Adrenal gland (tissue), 9 donors: ENCODE measurements at regions not wholly inside any gene's neighbourhood (a gene's known extent, or its start where the extent isn't known, plus 50 kb on each side); places are given as distances from the start of the nearest gene placed in this dataset.

Experiments
- DNase-seq, 7 donors: peaks; one replicate each; pipeline ENCODE4 v3.0.0-alpha.2; 2019 to 2020
- H3K27ac ChIP-seq, 5 donors: fragments of 200-600 bp; sonication (generic) in 4 of 5; 1 replicate in 3 of 5; 2 replicates in 2 of 5; pipeline versions ENCODE4 v1.5.1 to v1.8.0; 2016 to 2020; ENCODE audit warnings: mild to moderate bottlenecking in 1 of 5
- H3K27me3 ChIP-seq: fragments of 200-600 bp; 2 replicates; pipeline ENCODE4 v1.8.0; 2021
- H3K36me3 ChIP-seq, 2 donors: fragments of 200-600 bp; replicated peaks in 1 of 2; 1 replicate in 1 of 2; 2 replicates in 1 of 2; pipeline versions ENCODE4 v1.5.1 to v1.8.0; 2018 to 2022
- H3K4me1 ChIP-seq, 2 donors: fragments of 200-600 bp; replicated peaks in 1 of 2; 1 replicate in 1 of 2; 2 replicates in 1 of 2; pipeline versions ENCODE4 v1.5.1 to v1.8.0; 2018 to 2021
- H3K4me3 ChIP-seq, 4 donors: fragments of 200-600 bp; sonication (generic) in 3 of 4; one replicate each; pipeline ENCODE4 v1.5.1; 2016 to 2018
- H3K9me3 ChIP-seq, 3 donors: fragments of 200-600 bp; sonication (generic) in 1 of 3; replicated peaks in 1 of 3; 1 replicate in 2 of 3; 2 replicates in 1 of 3; pipeline versions ENCODE4 v1.5.1 to v1.8.0; 2016 to 2021
- CTCF ChIP-seq, 6 experiments: fragments of 450-650 bp in 4 of 6; fragments of 200-600 bp in 2 of 6; sonication (generic) in 1 of 6; IDR thresholded peaks; 1 replicate in 5 of 6; 2 replicates in 1 of 6; pipeline versions ENCODE4 v1.5.1 to v1.8.0; 2016 to 2021; ENCODE audit warnings: antibody characterized with exemption in 6 of 6, mild to moderate bottlenecking in 2 of 6, moderate library complexity in 1 of 6
- POLR2A ChIP-seq, 2 donors: fragments of 450-650 bp; IDR thresholded peaks; one replicate each; pipeline ENCODE4 v1.6.1; 2017; ENCODE audit warnings: antibody characterized with exemption in 2 of 2, mild to moderate bottlenecking in 2 of 2, moderate library complexity in 1 of 2
- WGBS, 4 donors: extraction: QIAGEN DNeasy Blood & Tissue Kit in 2 of 4; methylation state at CpG; one replicate each; pipeline versions ENCODE4 v1.1.5 to v1.1.7; 2013 to 2017; 5-methylcytosine and 5-hydroxymethylcytosine counted together
- intact Hi-C, 2 donors: fragments of 100-400 bp; cut with DNase I; formaldehyde crosslinking; loops; one replicate each; pipeline versions ENCODE4 v1.14.1 to v1.15.0; 2022 to 2023
- donor health status: healthy with polysubstance abuse.
- donor health status: Bipolar disorder and iron deficiency.
- donor health status: DM: yes; HTN: yes; CAD: no.
- donor health status: DM: no; HTN: no; CAD: no.
- donor health status: DM: no; HTN: no; CAD: no.

DNA sequence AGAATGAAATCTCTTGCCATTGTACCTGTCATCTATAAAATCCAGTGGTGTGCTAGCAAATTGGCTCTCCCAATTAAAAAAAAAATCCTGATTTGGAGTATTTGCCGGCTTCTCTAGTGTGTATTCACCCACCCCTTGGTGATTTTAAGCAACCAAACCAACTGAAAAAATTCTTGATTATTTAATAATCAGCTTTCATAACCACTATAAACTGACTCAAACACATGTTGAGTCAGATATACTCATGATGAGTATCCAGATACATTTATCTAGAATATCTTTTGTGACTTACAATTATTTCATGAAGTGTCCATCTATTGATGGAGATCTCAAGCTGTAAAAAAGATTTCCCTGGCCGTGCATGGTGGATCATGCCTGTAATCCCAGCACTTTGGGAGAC lies 205.4 kb downstream of the RASSF9 start:
- no peaks in the 10 kb centered on the region for H3K27me3 ChIP-seq
- WGBS, 4 donors: 84 to 95% (median 90%) methylated on average over 2 of the region's 2 CpGs
- no peak for TF ChIP-seq CTCF (IDR thresholded peaks at IDR 0.05)
- TF ChIP-seq POLR2A (IDR thresholded peaks at IDR 0.05): no peak
- H3K4me3 ChIP-seq: no peak overlapping the region
- intact Hi-C loops: no loop called here
- no peak for DNase-seq
- H3K9me3 ChIP-seq: no peaks in the 10 kb centered on the region
- no peak overlapping the region for H3K27ac ChIP-seq
- no peaks in the 10 kb centered on the region for H3K36me3 ChIP-seq
- H3K4me1 ChIP-seq: peaks cover 9 to 13% of the 10 kb centered on the region in 2 donors

GRCh38 chr12:85632390-85632789 lies 203.8 kb downstream of the RASSF9 start:
- WGBS, 4 donors: 12 to 25% (median 21%) methylated on average over 2 of the region's 2 CpGs
- no peaks in the 10 kb centered on the region for H3K9me3 ChIP-seq
- H3K4me3 ChIP-seq: no peak overlapping the region
- H3K27me3 ChIP-seq: no peaks in the 10 kb centered on the region
- no peak overlapping the region for H3K27ac ChIP-seq
- no peaks in the 10 kb centered on the region for H3K4me1 ChIP-seq
- no peaks in the 10 kb centered on the region for H3K36me3 ChIP-seq
- intact Hi-C loops: no loop called here
- DNase-seq: no peak
- TF ChIP-seq CTCF (IDR thresholded peaks at IDR 0.05) (no peak), POLR2A (IDR thresholded peaks at IDR 0.05) (no peak)

DNA sequence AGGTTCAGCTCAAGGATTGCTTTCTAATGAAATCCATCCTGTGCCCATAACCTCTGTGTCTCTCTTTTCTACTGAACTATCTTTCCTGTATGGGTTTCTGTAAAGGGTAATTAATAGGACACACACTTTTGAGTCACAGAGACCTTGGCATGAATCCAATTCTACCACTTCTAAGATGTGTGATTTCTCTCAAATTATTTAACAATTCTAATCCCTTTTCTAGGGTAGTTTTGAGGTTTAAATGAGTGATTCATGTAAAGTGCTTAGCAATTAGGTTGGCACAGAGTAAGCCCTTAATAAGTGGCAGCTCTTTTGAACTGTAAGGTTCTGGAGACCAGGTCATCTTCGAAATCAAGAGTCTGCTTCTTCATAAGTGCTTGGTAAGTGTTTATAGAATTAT lies 202.7 kb downstream of the RASSF9 start:
- H3K9me3 ChIP-seq: no peaks in the 10 kb centered on the region
- H3K4me1 ChIP-seq: no peaks in the 10 kb centered on the region
- TF ChIP-seq POLR2A (IDR thresholded peaks at IDR 0.05): no peak
- TF ChIP-seq CTCF (IDR thresholded peaks at IDR 0.05): no peak
- no peak overlapping the region for H3K27ac ChIP-seq
- H3K36me3 ChIP-seq: no peaks in the 10 kb centered on the region
- H3K27me3 ChIP-seq: no peaks in the 10 kb centered on the region
- intact Hi-C loops: no loop called here
- DNase-seq: no peak
- 64 to 95% (median 84%) methylated on average over 1 of the region's 1 CpG for WGBS, 4 donors
- no peak overlapping the region for H3K4me3 ChIP-seq

- TF ChIP-seq CTCF (IDR thresholded peaks at IDR 0.05) (no peak), POLR2A (IDR thresholded peaks at IDR 0.05) (no peak)
- intact Hi-C loops: no loop called here
- H3K4me1 ChIP-seq: peaks cover 0 to 3% of the 10 kb centered on the region in 2 donors
- WGBS, 4 donors: 59 to 72% (median 64%) methylated on average over 2 of the region's 2 CpGs
- no peaks in the 10 kb centered on the region for H3K36me3 ChIP-seq
- no peak for DNase-seq
- no peaks in the 10 kb centered on the region for H3K9me3 ChIP-seq
- peak overlapping the region in 2 of 5 donors; percentile 10 to 12 for H3K27ac ChIP-seq
- H3K4me3 ChIP-seq: no peak overlapping the region
- H3K27me3 ChIP-seq: no peaks in the 10 kb centered on the region
Measured at GRCh38 chr12:85639834-85640233, 196.4 kb downstream of the RASSF9 start.
